ENCODE measurements at regions not wholly inside any gene's neighbourhood (a gene's known extent, or its start where the extent isn't known, plus 50 kb on each side); places are given as distances from the start of the nearest gene placed in this dataset.

DNA sequence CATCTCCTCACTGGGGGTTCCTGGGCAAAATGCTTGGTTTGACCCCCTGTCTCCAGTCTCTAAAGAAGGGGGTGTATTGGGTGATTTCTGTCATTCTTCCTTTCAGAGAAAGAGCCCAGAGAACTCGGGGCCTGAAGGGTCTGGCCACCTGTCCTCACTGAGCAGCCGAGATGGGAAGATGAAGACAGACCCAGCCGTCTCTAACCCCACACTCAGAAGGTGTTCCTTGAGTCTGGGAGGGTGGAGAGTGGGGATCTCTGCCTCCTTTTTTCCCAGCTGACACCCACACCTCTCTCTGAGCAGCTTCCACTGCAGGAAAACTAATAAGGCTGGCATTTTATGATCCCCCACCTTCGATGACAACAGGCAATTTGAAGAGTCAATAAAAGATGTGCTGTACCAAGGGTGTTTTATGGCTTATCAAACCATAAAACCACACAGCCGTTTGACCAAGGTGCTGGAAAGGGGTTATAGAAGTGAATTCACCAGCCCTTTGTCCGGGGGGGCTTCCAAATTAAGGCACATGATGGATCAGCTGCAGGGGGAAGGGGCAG, 213.8 kb downstream of the SMAD2 start:
- Histone ChIP-seq H3K27me3 (ENCODE audit: control insufficient read depth in 2 of 2, insufficient read depth in 2 of 2, low read length in 2 of 2) (no peaks in the 10 kb centered on the region), H3K4me3 (no peak overlapping the region), H3K9ac (ENCODE audit: insufficient read depth in 1 of 2, low read depth in 2 of 2, low read length in 2 of 2) (no peak overlapping the region), H3K9me1 (ENCODE audit: control insufficient read depth, insufficient read depth, low read length) (no peaks in the 10 kb centered on the region), H3K27ac (ENCODE audit: extremely low read depth, low read depth, low read length) (no peak overlapping the region), H3K9me3 (replicated peaks; ENCODE audit: control insufficient read depth, insufficient read depth, low read depth, low read length) (no peaks in the 10 kb centered on the region), H3K4me1 (replicated peaks in 1 of 2; ENCODE audit: control insufficient read depth in 2 of 2, insufficient read depth in 2 of 2, low read length in 2 of 2) (no peaks in the 10 kb centered on the region), H2AFZ (ENCODE audit: low read depth, low read length) (no peak overlapping the region), H3K4me2 (ENCODE audit: insufficient read depth, low read length) (no peak overlapping the region), H4K20me1 (replicated peaks; ENCODE audit: control insufficient read depth, insufficient read depth, low read length) (no peaks in the 10 kb centered on the region), H3K36me3 (ENCODE audit: control insufficient read depth, insufficient read depth, low read length) (no peaks in the 10 kb centered on the region), H3K79me2 (ENCODE audit: control insufficient read depth, insufficient read depth, low read length) (no peaks in the 10 kb centered on the region)
- no peak for TF ChIP-seq ZNF766 (CRISPR knock-in tag; conservative IDR thresholded peaks at IDR 0.05)
- TF ChIP-seq TAF9B (IDR thresholded peaks at IDR 0.05; ENCODE audit: partially characterized antibody): no peak
- TF ChIP-seq TCFL5 (CRISPR knock-in tag; conservative IDR thresholded peaks at IDR 0.05): no peak
- WGBS (ENCODE audit: insufficient coverage, low coverage, missing lambda C conversion rate): 0% methylated on average over 3 of the region's 6 CpGs
- CTCF ChIA-PET (ENCODE audit: low intra/inter-chr PET ratio): no interaction called here
- intact Hi-C loops (cut with micrococcal nuclease): no loop called here
- ATAC-seq: no peak
- FAIRE-seq: no peak
- in situ Hi-C loops (cut with MboI): no loop called here
- DNase-seq (ENCODE audit: extremely low read depth in 1 of 4, low spot score in 3 of 4): no peak
- POLR2A ChIA-PET: no interaction called here
- no TSS peak for BruUV-seq (replicated peaks)

GRCh38 chr18:47710451-47710850, 220.0 kb downstream of the SMAD2 start:
- Histone ChIP-seq H3K4me1 (replicated peaks in 1 of 2; ENCODE audit: control insufficient read depth in 2 of 2, insufficient read depth in 2 of 2, low read length in 2 of 2) (no peaks in the 10 kb centered on the region), H3K27me3 (ENCODE audit: control insufficient read depth in 2 of 2, insufficient read depth in 2 of 2, low read length in 2 of 2) (no peaks in the 10 kb centered on the region), H2AFZ (ENCODE audit: low read depth, low read length) (no peak overlapping the region), H3K9ac (ENCODE audit: insufficient read depth in 1 of 2, low read depth in 2 of 2, low read length in 2 of 2) (no peak overlapping the region), H4K20me1 (replicated peaks; ENCODE audit: control insufficient read depth, insufficient read depth, low read length) (no peaks in the 10 kb centered on the region), H3K4me3 (no peak overlapping the region), H3K36me3 (ENCODE audit: control insufficient read depth, insufficient read depth, low read length) (no peaks in the 10 kb centered on the region), H3K27ac (ENCODE audit: extremely low read depth, low read depth, low read length) (no peak overlapping the region), H3K4me2 (ENCODE audit: insufficient read depth, low read length) (no peak overlapping the region), H3K79me2 (ENCODE audit: control insufficient read depth, insufficient read depth, low read length) (no peaks in the 10 kb centered on the region), H3K9me1 (ENCODE audit: control insufficient read depth, insufficient read depth, low read length) (no peaks in the 10 kb centered on the region), H3K9me3 (replicated peaks; ENCODE audit: control insufficient read depth, insufficient read depth, low read depth, low read length) (no peaks in the 10 kb centered on the region)
- ChIA-PET POLR2A (no interaction called here), CTCF (ENCODE audit: low intra/inter-chr PET ratio) (no interaction called here)
- FAIRE-seq: no peak
- ATAC-seq: no peak
- DNase-seq (ENCODE audit: extremely low read depth in 1 of 4, low spot score in 3 of 4): no peak
- in situ Hi-C loops (cut with MboI) (no loop called here), intact Hi-C loops (cut with micrococcal nuclease) (no loop called here)
- WGBS (ENCODE audit: insufficient coverage, low coverage, missing lambda C conversion rate): 10% methylated on average over 2 of the region's 2 CpGs
- no TSS peak for BruUV-seq (replicated peaks)
- no peak for TF ChIP-seq NCOR1 (IDR thresholded peaks at IDR 0.05)
- TF ChIP-seq, protein P1, sequence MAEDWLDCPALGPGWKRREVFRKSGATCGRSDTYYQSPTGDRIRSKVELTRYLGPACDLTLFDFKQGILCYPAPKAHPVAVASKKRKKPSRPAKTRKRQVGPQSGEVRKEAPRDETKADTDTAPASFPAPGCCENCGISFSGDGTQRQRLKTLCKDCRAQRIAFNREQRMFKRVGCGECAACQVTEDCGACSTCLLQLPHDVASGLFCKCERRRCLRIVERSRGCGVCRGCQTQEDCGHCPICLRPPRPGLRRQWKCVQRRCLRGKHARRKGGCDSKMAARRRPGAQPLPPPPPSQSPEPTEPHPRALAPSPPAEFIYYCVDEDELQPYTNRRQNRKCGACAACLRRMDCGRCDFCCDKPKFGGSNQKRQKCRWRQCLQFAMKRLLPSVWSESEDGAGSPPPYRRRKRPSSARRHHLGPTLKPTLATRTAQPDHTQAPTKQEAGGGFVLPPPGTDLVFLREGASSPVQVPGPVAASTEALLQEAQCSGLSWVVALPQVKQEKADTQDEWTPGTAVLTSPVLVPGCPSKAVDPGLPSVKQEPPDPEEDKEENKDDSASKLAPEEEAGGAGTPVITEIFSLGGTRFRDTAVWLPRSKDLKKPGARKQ (CRISPR knock-in tag; IDR thresholded peaks at IDR 0.05): no peak
- TF ChIP-seq BCLAF1 (IDR thresholded peaks at IDR 0.05; ENCODE audit: borderline replicate concordance in 1 of 2, control insufficient read depth in 1 of 2, low read depth in 2 of 2, low read length in 1 of 2): no peak
- no peak for TF ChIP-seq PRPF4 (IDR thresholded peaks at IDR 0.05; ENCODE audit: insufficient read depth, low read depth, low read length, poor library complexity, severe bottlenecking)
- no peak for TF ChIP-seq U2AF2 (optimal IDR thresholded peaks at IDR 0.05; ENCODE audit: low read depth, low read length)
- TF ChIP-seq TAF7 (tag; IDR thresholded peaks at IDR 0.05): no peak

All from K562 (cell line).